GM18517 (cell line): ENCODE measurements at regions not wholly inside any gene's neighbourhood (a gene's known extent, or its start where the extent isn't known, plus 50 kb on each side); places are given as distances from the start of the nearest gene placed in this dataset.

Experiments
- ATAC-seq: cut with Tn5 transposase; IDR thresholded peaks from one replicate; pipeline ENCODE4 v1.9.1; 2021; ENCODE audit warnings: mild to moderate bottlenecking, moderate library complexity; ENCODE audit not compliant: unreplicated experiment

GRCh38 chr4:126267689-126268088, 952.9 kb downstream of the FAT4 start:
- no peak for ATAC-seq

DNA sequence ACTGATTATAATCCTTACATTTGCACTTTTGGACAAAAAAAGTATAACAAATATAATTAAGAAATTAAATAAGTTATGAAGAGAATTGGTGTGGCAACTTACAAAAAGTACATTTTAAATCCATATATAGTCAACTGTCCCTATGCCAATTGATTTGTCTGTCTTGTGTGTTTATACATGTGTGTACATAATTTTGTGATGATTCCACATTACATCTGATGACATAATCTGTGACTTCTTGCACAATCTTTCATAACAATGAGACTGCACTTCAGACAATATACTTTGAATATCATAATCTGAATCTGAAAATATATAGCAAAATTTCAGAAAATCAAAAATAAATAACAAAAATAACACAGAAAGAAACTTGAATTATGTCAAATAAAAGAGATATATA, 953.4 kb downstream of the FAT4 start:
- no peak for ATAC-seq

DNA sequence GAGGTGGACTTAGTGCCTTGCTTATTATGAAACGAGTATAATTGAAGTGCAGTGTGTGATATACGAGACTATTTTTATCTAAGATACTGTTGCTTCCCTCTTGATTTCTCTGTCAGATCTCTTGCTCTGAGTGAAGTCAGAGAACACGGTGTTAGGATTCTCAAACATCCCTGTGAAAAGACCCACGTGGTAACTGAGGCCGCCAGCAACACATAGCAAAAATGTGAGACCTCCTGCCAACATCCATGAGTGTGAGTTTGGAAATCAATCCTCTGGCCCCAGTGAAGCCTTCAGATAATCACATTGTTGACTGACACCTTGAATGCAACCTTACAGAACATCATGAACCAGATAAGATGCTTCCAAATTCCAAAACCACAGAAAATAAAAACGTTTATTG, 954.4 kb downstream of the FAT4 start:
- ATAC-seq, result no peak

GRCh38 chr4:126271292-126271691, 956.5 kb downstream of the FAT4 start:
- ATAC-seq, result no peak

GRCh38 chr4:126273746-126274145, 959.0 kb downstream of the FAT4 start:
- no peak for ATAC-seq

- no peak for ATAC-seq
Observed at GRCh38 chr4:126291886-126292285, 977.1 kb downstream of the FAT4 start.

DNA sequence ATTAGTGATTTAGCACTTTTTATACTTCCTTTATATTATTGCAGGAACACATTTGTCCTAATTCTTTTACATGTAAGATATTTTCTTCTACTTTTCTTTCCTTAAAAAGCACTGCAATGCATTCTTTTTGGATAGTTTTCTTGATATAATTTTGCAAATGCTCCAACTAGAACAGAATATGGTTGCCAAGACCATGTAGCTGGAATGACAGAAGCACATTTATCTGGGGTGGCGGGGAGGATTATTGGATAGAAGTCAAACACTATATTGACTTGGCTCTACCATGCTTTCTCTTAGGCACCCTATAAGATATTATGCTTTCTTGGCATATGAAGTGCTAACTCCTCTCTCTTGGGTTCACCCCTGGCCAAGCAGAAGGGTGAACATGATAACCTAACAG, 983.5 kb downstream of the FAT4 start:
- ATAC-seq, result no peak

GRCh38 chr4:126306152-126306869, 991.6 kb downstream of the FAT4 start:
- no peak for ATAC-seq

GRCh38 chr4:126318376-126318775, 1003.6 kb downstream of the FAT4 start:
- no peak for ATAC-seq

DNA sequence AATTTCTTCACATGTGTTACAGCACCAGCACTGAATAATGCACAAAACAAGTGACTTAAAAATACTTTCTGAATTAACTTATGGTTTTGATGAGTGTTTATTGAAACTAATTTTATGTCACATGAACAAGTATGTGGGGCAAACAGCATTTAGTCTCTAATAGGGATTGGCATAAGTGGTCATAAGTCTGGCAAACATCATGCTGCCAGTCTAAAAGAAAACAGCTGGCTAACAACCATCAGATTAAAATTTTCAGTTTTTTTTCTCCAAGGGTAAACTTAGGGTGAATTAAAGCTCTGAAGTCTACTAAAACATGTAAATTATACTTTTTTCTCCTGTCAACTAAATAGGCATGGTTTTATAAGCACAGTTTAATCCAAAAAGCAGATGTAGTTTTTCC, 1014.2 kb downstream of the FAT4 start:
- no peak for ATAC-seq

GRCh38 chr4:126338548-126338947, 1023.8 kb downstream of the FAT4 start:
- no peak for ATAC-seq

DNA sequence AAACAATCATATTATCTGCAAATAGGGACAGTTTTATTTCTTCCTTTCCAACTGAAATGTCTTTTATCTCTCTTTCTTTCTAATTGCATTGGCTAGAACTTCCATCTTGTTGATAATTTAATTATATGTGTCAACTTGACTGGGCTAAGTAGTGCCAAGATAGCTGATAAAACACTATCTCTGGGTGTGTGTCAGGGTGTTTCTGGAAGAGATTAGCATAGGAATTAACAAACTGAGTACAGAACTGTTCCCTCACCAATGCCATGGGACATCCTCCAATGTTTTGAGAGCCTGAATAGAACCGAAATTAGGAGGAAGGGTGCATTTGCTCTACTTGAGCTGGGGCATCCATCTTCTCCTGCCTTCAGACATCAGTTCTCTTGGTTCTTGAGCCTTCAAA, 1027.2 kb downstream of the FAT4 start:
- no peak for ATAC-seq

GRCh38 chr4:126344472-126344871, 1029.7 kb downstream of the FAT4 start:
- ATAC-seq, result no peak

DNA sequence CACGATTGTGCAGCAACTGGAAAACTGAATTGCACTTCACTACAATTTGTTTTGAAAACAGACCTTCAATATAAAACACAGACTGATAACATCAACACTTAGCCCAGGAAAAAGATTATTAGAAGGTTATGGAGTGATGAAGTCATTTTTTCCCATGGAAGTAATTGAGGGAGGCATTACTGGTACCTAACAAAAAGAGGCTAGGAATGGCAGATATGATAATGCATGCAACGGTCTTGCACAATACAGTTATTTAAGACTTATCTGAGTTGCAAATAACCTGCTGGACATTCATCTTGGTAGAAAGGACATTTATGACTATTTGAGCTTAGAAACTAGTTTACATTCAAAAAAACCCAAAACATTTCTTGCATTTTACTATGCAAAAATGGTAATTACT, 1031.9 kb downstream of the FAT4 start:
- no peak for ATAC-seq

DNA sequence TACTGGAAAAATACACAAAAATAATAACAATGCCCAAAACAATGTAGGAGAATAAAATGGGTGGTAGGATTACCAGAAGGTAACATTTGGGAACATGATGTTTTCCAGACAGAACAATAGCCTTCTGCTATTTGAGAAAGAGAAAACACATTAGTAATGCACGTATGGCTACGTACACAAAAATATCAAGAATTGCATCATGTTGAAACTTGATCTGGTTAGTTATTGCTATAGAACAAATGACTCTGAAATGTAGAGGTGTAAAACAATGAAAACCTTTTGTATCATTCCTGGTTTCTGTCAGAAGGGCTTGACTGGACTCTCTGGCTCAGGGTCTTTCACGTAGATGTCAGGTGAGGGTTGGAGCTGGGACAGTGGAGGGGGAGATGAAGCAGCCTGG, 1040.0 kb downstream of the FAT4 start:
- no peak for ATAC-seq

- no peak for ATAC-seq
Observed at GRCh38 chr4:126358041-126358440, 1043.3 kb downstream of the FAT4 start.

- no peak for ATAC-seq
Observed at GRCh38 chr4:126361287-126361686, 1046.5 kb downstream of the FAT4 start.

- ATAC-seq, result no peak
Observed at GRCh38 chr4:126364311-126364911, 1049.7 kb downstream of the FAT4 start.

DNA sequence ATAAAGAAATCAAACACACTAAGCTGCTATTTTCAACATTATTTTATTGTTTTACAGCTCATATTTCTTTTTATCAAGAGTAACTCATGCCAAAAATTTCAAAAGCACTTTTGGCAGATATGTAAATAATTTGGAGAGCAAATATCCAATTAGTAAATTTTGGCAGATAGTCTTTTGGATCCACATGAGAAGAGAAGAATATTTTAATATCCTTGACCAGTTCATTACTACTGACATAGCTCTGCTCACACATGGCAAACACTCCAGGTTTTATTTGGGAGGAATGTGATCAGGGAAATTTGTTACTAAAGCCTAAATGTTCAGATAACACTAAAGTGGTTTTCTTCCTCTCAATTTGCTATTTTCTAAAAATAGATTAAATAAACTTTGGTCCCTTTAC, 1054.3 kb downstream of the FAT4 start:
- ATAC-seq, result no peak

DNA sequence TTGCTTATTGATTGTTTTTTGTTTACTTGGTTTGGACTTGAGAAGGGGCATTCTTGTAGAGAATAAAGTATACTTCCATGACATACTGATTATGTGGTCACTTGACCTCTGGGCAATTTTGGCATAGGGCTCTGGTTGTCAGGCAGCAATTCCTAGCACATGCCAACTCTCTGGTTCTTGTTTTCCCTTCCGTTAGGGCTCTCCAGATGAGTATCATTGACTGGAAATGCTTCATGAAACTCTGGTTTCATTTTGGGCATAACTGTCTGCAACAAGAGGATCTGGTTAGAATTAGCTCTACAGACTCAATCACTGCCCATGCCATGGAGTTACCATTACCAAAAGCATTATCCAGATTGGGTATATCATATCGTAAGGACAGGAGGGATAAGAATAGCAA, 1057.9 kb downstream of the FAT4 start:
- no peak for ATAC-seq

- ATAC-seq, result no peak
Observed at GRCh38 chr4:126375462-126376054, 1060.8 kb downstream of the FAT4 start.

DNA sequence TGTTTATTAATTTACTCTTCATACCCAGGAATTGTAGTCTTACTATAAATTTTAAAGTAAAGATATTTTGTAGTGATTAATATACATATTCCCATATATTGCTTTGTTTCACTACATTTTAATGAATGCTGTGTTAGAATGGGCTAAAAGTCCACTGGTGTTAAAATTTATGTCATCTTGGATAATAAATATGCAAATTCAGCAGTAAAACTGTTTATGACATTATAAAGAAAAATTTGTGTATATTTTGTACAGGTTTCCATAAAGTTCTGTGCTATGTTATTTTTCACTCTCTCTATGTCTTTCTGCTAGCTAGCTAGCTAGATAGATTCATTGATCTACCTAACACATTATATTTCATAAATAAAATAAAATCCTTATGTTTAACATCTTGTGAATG, 1071.2 kb downstream of the FAT4 start:
- no peak for ATAC-seq

DNA sequence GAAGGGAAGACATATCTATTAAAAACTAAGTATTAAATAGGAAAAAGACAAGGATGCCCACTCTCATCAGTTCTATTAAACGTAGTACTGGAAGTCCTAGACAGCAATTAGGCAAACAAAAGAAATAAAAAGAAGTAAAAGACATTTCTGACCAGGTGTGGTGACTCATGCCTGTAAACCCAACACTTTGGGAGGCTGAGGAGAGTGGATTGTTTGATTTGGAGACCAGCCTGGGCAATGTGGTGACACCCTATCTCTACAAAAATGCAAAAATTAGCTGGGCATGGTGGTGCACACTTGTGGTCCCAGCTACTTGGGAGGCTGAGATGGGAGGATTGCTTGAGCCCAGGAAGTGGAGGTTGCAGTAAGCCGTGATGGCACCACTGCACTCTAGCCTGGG, 1071.8 kb downstream of the FAT4 start:
- ATAC-seq, result no peak
